NT2/D1 (cell line): ENCODE measurements at regions not wholly inside any gene's neighbourhood (a gene's known extent, or its start where the extent isn't known, plus 50 kb on each side); places are given as distances from the start of the nearest gene placed in this dataset.

Experiments used
- SUZ12 ChIP-seq: IDR thresholded peaks from 2 replicates; pipeline ENCODE4 v1.6.1; 2011; ENCODE audit not compliant: insufficient read length, insufficient read depth; ENCODE audit errors: extremely low read depth
- ZNF274 ChIP-seq: IDR thresholded peaks from 2 replicates; pipeline ENCODE4 v1.6.1; 2011; ENCODE audit warnings: mild to moderate bottlenecking, low read depth, low read length

GRCh38 chr15:25061808-25062550 lies 107.2 kb downstream of the SNRPN start:
- TF ChIP-seq ZNF274: peak; percentile 87
- TF ChIP-seq SUZ12: no peak
